SH-SY5Y (cell line): ENCODE measurements at regions not wholly inside any gene's neighbourhood (a gene's known extent, or its start where the extent isn't known, plus 50 kb on each side); places are given as distances from the start of the nearest gene placed in this dataset.

Experiments
- GATA2 ChIP-seq: IDR thresholded peaks from 2 replicates; pipeline ENCODE4 v1.6.1; 2011; ENCODE audit warnings: mild to moderate bottlenecking, low read depth, low read length
- GATA3 ChIP-seq: IDR thresholded peaks from 2 replicates; pipeline ENCODE4 v1.6.1; 2011; ENCODE audit warnings: low read depth, mild to moderate bottlenecking, low read length, moderate library complexity

DNA sequence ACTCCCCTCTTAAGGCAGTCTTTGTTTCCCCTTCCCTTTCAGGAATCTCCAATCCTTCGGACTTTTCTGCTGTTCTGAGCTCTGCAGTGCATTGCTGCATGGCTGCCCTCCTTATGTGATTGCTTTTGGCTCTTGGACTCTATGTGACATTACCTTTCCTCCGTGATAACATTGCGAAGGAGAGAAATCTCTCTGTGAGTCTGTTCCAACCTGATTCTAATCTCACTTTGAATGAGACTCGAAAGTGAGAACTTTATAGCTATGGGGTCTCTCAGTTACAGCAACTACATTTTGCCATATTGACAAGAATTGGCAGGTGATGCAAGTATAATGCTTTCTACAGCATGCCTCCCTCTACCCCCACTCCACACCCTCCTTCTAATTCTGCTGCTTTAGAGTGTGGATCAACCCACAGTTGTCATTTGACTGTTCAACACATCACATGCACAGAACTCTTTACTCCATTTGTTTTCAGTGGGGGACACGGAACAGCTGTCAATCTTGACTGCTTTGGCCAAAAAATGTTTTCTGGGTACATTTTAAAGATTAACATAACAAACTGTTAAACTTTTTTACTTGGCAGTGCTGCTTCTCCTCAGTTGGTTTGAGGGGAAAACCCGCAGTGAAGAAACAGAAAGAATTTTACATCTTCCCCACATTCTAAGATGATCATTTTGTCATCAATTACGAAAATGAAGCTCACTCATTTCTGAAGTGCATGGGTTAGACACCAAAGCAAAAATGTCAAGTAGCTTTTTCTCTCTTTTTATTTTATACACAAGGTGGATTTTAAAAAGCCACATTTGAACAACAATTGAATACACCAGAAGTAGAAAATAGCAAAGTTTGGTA lies 125.5 kb upstream of the RMST start:
- no peak for TF ChIP-seq GATA2
- TF ChIP-seq GATA3 = no peak

DNA sequence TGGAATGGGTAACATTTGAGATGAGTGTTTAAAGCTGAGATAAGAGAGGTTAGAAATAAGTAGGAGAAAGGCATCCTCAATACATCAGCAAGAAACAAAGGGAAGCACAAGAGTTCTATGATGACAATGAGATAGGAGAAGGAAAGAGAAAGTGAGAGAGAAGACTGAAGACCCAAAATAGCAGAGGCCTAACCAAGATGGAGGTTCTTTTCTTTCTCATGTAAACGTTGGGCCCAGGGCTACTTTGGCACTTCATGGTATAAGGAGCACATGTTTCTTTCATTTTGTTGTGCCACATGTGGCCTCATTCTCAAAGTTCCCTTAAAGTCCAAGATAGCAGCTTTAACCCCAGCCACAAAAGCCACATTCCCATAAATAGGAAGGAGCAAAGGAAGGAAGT lies 120.5 kb upstream of the RMST start:
- TF ChIP-seq GATA3 (no peak), GATA2 (no peak)

- TF ChIP-seq GATA3 (no peak), GATA2 (no peak)
These were observed 114.6 kb upstream of the RMST start for GRCh38 chr12:97347956-97348355.

DNA sequence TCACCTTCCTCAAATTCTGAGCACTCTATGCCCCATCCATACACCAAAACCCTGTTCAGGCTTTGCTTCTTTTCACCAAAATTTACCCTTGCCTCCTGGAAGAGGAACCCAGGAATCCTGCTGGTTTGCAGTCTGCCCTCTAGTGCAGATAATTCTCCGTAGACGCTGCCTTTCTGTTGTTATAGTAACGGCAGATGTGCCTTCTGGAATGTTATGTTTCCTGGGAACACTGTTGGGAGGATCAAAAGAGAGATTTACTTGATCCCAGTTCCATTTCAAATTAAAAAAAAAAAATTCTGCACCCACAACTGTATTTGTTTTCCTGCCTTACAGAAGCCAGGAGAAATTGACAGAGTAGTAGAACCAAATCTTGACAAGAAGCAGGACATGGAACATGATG lies 104.2 kb upstream of the RMST start:
- TF ChIP-seq GATA3 (no peak), GATA2 (no peak)

GRCh38 chr12:97359021-97359690 lies 103.4 kb upstream of the RMST start:
- TF ChIP-seq GATA3 = no peak
- TF ChIP-seq GATA2 = no peak

- TF ChIP-seq GATA3 (no peak), GATA2 (no peak)
These were observed 98.9 kb upstream of the RMST start for GRCh38 chr12:97363693-97364092.

DNA sequence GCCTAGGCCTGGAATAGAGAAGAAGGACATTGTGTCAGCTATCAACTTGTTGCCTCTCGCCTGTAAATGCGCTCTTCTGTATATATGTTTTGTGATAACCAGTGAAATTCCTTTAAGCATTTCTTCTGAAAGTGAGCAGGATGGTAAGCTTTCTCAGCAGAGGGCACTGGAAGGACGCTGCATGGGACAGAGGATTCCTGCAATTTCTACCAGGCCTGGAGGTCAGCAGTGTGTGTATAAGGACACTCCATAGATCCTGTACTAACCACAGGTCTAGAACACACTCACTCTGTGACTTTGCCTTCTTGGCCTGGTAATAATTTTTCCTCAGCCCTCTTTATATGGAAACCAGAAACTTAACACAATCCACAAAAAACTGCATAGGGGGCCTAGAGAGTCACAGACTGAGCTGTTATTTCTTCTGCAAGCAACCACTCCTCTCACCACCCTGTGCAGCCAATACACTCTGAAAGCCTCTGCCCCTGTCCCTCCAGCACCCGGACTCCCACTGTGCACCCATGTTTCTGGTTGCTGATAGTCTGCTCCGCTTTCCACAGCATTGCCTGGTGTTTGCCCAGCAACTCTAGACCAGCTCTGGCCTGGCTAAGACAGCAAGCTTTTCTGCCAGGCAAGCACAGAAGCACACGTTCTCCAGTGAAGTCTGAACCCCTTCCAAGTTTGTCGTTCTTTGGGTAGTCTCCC lies 94.0 kb upstream of the RMST start:
- TF ChIP-seq GATA2 (no peak), GATA3 (no peak)

GRCh38 chr12:97375310-97375709 lies 87.3 kb upstream of the RMST start:
- no peak for TF ChIP-seq GATA2

DNA sequence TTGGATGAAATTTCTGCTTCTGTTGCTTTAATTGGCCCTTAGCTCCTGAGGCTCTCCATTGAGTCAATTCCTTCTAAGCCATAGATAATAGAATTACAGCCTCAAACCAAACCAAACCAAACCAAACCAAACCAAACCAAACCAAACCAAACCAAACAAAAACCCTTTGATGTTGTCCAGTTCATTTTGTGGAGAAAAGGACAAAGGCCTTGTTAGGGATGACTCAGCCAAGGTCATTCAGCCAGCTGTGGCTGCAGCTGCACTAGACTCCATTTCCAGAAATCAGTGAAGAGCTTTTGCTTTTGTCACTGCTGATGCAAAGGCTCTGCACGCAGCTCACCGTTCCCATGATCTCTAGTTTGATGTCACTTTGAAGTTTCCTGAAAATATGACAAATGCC lies 82.2 kb upstream of the RMST start:
- no peak for TF ChIP-seq GATA2
- no peak for TF ChIP-seq GATA3

GRCh38 chr12:97385121-97385520 lies 77.5 kb upstream of the RMST start:
- no peak for TF ChIP-seq GATA3
- TF ChIP-seq GATA2 = no peak

GRCh38 chr12:97386133-97386581 lies 76.4 kb upstream of the RMST start:
- TF ChIP-seq GATA3 (no peak), GATA2 (no peak)

DNA sequence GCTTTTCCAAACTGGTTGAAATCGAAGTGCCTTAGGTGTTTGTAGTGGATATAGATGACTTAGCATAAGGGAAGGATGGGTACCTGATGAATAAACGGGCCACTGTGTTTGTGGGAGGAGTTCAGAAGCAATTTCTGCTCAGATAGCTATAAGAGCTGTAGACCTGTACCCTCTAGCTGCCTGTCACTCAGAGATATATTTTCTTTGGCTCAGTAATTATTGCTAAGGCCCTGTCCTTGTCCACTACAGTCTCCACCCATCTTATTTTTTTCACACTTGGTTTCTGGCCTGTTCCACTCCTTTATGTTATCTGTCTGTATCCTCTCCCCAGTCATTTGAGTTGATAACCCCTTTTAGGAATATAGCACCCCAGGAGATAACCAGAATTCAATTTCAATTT lies 74.8 kb upstream of the RMST start:
- TF ChIP-seq GATA2 (no peak), GATA3 (no peak)

DNA sequence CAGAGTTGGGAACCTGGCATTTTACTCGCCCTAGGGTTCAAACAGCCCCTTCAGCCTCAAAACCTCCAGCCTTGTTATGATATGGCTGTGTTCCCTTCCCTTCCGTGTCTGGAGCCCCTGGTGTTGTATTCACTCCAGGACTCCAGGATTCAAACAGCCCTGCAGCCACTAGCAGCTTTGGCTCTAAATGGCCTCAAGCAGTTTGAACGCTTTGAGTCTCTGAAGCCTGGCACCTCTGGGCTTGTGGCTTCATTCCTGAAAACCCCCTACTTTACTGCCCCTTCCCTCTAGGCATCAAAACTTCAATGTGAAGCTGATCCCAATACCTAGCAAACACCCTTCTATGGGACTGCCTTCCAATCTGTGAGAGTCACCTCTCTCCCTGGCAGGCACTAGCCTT lies 67.9 kb upstream of the RMST start:
- TF ChIP-seq GATA2 = no peak

- TF ChIP-seq GATA2 = no peak
- no peak for TF ChIP-seq GATA3
These were observed 65.6 kb upstream of the RMST start for GRCh38 chr12:97397008-97397407.

DNA sequence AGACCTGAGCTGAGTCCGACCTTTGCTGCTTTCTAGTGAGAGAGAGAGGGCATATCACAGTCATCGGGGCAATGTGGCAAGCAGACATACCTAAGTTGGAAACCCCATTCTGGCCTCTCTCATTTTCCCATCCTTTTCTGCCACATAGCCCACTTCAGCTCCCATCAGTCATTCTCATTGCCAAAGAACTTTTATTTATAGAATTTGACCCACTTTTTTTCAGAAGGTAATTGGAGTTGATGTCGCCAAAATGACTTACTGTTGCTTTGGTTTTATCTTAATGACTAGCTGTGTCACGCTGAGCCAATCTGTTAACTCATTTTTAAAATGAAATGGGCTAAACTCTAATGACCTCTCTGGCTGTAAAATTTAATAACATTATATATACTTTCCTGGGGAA lies 63.9 kb upstream of the RMST start:
- TF ChIP-seq GATA2 = no peak
- TF ChIP-seq GATA3 = no peak
